ENCODE measurements at regions not wholly inside any gene's neighbourhood (a gene's known extent, or its start where the extent isn't known, plus 50 kb on each side); places are given as distances from the start of the nearest gene placed in this dataset.

DNA sequence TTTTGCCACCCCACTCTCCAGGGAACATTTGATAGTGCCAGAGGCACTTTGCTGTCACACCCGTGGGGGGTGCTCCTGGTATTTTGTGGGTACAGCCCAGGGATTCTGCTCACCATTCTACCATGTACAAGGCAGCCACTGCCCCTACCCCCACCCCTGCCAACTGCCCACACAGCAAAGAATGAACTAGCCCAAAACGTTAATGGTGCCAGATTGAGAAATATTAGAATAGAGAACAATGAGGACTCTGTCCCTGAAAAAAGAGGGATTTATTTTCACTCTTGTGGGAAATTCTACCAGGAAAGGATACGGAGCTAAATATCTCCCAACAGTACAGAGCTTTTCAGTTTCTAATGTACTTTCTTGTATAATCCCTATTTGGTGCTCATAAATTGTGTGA lies 154.5 kb upstream of the SUCLG2 start:
- no peaks in the 10 kb centered on the region for H3K9me3 ChIP-seq
- intact Hi-C loops (cut with DNase I): no loop called here

DNA sequence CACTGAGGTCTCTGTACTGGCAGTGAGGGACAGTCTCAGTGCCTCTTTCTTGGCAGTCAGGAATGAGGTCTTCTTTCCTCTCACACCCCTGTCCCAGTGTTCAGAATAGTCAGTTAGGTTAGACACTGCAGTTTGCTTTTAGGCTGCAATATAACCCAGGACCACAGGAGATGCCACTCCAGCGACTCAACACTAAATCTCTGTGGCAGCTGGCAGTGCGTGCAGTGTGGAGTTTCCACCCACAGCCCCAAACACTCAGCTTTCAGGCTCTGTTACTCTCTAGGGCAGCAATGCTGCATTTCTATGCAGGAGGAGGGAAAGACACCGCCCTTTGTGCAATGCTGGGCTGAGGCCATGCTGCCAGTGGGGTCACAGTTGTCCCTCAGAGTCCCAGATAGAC lies 150.2 kb upstream of the SUCLG2 start:
- Histone ChIP-seq H3K27ac (no peak overlapping the region), H3K27me3 (no peaks in the 10 kb centered on the region), H3K36me3 (no peaks in the 10 kb centered on the region), H3K4me1 (no peaks in the 10 kb centered on the region), H3K9me3 (no peaks in the 10 kb centered on the region), H3K9ac (ENCODE audit: low read depth in 2 of 2, low read length in 2 of 2) (no peak overlapping the region), H3K4me3 (no peak overlapping the region)
- TF ChIP-seq, protein P1, sequence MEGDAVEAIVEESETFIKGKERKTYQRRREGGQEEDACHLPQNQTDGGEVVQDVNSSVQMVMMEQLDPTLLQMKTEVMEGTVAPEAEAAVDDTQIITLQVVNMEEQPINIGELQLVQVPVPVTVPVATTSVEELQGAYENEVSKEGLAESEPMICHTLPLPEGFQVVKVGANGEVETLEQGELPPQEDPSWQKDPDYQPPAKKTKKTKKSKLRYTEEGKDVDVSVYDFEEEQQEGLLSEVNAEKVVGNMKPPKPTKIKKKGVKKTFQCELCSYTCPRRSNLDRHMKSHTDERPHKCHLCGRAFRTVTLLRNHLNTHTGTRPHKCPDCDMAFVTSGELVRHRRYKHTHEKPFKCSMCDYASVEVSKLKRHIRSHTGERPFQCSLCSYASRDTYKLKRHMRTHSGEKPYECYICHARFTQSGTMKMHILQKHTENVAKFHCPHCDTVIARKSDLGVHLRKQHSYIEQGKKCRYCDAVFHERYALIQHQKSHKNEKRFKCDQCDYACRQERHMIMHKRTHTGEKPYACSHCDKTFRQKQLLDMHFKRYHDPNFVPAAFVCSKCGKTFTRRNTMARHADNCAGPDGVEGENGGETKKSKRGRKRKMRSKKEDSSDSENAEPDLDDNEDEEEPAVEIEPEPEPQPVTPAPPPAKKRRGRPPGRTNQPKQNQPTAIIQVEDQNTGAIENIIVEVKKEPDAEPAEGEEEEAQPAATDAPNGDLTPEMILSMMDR (IDR thresholded peaks at IDR 0.05): no peak
- intact Hi-C loops (cut with DNase I): no loop called here
- DNase-seq: no peak

More for the DNA sequence above, 154.5 kb upstream of the SUCLG2 start:
- H3K27me3 ChIP-seq: no peaks in the 10 kb centered on the region
- no peaks in the 10 kb centered on the region for H3K4me1 ChIP-seq
- DNase-seq: no peak
- no peak overlapping the region for H3K9ac ChIP-seq (ENCODE audit: low read depth in 2 of 2, low read length in 2 of 2)
- no peaks in the 10 kb centered on the region for H3K36me3 ChIP-seq
- TF ChIP-seq, protein P1 (IDR thresholded peaks at IDR 0.05): no peak
- no peak overlapping the region for H3K27ac ChIP-seq
- no peak overlapping the region for H3K4me3 ChIP-seq

DNA sequence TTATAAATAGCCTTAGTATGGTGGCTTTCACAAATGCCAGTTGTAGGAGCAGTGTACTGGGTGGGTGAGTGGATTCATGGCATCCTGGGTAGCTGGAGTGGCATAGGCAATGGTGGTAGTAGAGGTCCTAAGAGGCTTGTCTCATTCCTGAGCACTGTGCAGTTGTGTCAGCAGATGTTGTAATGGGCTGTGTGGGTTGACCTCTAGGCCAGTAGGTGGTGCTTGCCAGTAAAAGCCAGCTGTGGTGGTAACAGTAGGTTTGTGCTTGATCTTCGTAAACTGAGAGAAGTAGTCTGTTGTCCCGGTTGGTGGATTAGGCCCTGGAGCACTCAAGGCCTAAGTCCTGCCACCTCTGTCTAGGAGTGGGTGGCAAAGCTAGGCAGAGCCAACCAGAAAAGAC lies 149.7 kb upstream of the SUCLG2 start:
- Histone ChIP-seq H3K4me3 (no peak overlapping the region), H3K36me3 (no peaks in the 10 kb centered on the region), H3K9ac (ENCODE audit: low read depth in 2 of 2, low read length in 2 of 2) (no peak overlapping the region), H3K9me3 (no peaks in the 10 kb centered on the region), H3K27me3 (no peaks in the 10 kb centered on the region), H3K27ac (no peak overlapping the region), H3K4me1 (no peaks in the 10 kb centered on the region)
- DNase-seq: no peak
- intact Hi-C loops (cut with DNase I): no loop called here
- TF ChIP-seq, protein P1 (IDR thresholded peaks at IDR 0.05): no peak

DNA sequence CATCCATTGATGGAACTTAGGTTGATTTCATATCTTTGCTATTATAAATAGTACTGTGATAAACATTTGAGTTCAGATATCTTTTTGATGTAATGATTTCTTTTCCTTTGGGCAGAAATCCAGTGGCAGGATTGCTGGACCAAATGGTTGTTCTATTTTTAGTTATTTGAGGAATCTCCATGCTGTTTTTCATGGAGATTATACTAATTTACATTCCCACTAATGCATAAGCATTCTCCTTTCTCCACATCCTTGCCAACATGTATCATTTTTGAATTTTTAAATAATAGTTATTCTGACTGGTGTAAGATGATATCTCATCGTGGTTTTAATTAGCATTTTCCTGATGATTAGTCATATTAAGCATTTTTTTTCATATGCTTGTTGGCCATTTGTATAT lies 144.0 kb upstream of the SUCLG2 start:
- TF ChIP-seq, protein P1 (IDR thresholded peaks at IDR 0.05): no peak
- H3K4me1 ChIP-seq: no peaks in the 10 kb centered on the region
- no peaks in the 10 kb centered on the region for H3K36me3 ChIP-seq
- H3K4me3 ChIP-seq: no peak overlapping the region
- H3K27ac ChIP-seq: no peak overlapping the region
- H3K9ac ChIP-seq (ENCODE audit: low read depth in 2 of 2, low read length in 2 of 2): no peak overlapping the region
- intact Hi-C loops (cut with DNase I): loop anchor here (10.0 kb wide), 1 partner anchor 274 kb away; no protein-coding TSS in a partner anchor
- no peaks in the 10 kb centered on the region for H3K27me3 ChIP-seq
- DNase-seq: no peak
- no peaks in the 10 kb centered on the region for H3K9me3 ChIP-seq

DNA sequence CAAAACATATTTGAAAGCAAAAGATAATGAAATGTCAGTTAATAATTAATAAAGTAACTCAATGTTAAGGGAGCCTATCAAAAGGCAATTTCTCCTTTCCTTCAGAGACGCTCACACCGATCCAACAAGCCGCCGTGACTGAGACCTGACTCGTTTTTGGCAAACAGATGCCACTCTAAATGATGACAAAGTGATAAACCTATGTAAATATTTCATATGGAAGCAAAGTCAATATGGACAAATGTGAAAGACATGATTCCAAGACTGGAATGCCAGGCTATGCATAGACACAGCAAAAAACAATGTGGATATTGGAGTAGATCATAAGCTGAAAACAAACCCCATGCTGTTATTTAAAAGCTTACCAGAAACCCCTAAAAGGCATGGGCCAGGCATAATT lies 137.2 kb upstream of the SUCLG2 start:
- H3K4me3 ChIP-seq: no peak overlapping the region
- no peak for DNase-seq
- intact Hi-C loops (cut with DNase I): loop anchor here (5.0 to 10.0 kb wide), 2 partner anchors 267 to 409 kb away; no protein-coding TSS in a partner anchor
- H3K4me1 ChIP-seq: no peaks in the 10 kb centered on the region
- no peaks in the 10 kb centered on the region for H3K27me3 ChIP-seq
- H3K9me3 ChIP-seq: no peaks in the 10 kb centered on the region
- H3K36me3 ChIP-seq: no peaks in the 10 kb centered on the region
- TF ChIP-seq, protein P1 (IDR thresholded peaks at IDR 0.05): no peak
- H3K27ac ChIP-seq: no peak overlapping the region
- H3K9ac ChIP-seq (ENCODE audit: low read depth in 2 of 2, low read length in 2 of 2): no peak overlapping the region

All from colonic mucosa (tissue), 4 donors.